ENCODE measurements at regions not wholly inside any gene's neighbourhood (a gene's known extent, or its start where the extent isn't known, plus 50 kb on each side); places are given as distances from the start of the nearest gene placed in this dataset.

DNA sequence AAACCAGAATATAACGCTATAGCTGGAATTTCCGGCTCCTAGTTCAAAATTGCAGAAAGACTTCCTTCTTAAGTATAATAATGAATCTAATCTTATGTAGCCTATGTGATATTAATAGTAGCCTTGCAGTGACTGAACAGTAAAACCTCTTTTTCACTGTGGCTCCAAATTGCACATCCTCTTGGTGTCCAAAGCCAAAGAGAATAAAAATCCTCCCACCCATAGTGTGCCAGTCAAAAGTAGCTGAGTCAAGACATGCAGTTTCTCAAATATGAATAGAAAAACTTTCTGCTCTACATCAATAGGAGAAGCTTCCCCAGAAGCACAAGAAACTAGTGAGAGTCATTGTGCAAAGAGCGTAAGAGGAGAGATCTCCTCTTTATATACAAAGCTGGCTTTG is 76.0 kb upstream of the PICALM start:
- TF ChIP-seq, protein P1, sequence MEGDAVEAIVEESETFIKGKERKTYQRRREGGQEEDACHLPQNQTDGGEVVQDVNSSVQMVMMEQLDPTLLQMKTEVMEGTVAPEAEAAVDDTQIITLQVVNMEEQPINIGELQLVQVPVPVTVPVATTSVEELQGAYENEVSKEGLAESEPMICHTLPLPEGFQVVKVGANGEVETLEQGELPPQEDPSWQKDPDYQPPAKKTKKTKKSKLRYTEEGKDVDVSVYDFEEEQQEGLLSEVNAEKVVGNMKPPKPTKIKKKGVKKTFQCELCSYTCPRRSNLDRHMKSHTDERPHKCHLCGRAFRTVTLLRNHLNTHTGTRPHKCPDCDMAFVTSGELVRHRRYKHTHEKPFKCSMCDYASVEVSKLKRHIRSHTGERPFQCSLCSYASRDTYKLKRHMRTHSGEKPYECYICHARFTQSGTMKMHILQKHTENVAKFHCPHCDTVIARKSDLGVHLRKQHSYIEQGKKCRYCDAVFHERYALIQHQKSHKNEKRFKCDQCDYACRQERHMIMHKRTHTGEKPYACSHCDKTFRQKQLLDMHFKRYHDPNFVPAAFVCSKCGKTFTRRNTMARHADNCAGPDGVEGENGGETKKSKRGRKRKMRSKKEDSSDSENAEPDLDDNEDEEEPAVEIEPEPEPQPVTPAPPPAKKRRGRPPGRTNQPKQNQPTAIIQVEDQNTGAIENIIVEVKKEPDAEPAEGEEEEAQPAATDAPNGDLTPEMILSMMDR (IDR thresholded peaks at IDR 0.05): no peak
- TF ChIP-seq POLR2A (IDR thresholded peaks at IDR 0.05): no peak
